Osteoblast (primary cell): ENCODE measurements at regions not wholly inside any gene's neighbourhood (a gene's known extent, or its start where the extent isn't known, plus 50 kb on each side); places are given as distances from the start of the nearest gene placed in this dataset.

Source experiments
- DNase-seq: peaks from one replicate; pipeline ENCODE4 v3.0.0; 2011; ENCODE audit warnings: low spot score, mixed read lengths; ENCODE audit not compliant: insufficient read length; ENCODE audit errors: missing footprints
- H2AFZ ChIP-seq: 2 replicates; pipeline ENCODE4 v1.6.0; 2011; ENCODE audit warnings: mild to moderate bottlenecking, low read length
- H3K27ac ChIP-seq: 2 replicates; pipeline ENCODE4 v1.5.1; 2011; ENCODE audit warnings: mild to moderate bottlenecking, low read depth, low read length, moderate library complexity
- H3K27me3 ChIP-seq: 2 replicates; pipeline ENCODE4 v1.6.0; 2012; ENCODE audit warnings: mild to moderate bottlenecking, control low read depth, inconsistent platforms, low read length, moderate library complexity; ENCODE audit not compliant: insufficient read depth
- H3K36me3 ChIP-seq: 2 replicates; pipeline ENCODE4 v1.5.1; 2011; ENCODE audit warnings: mild to moderate bottlenecking, low read length, control low read depth, moderate library complexity; ENCODE audit not compliant: insufficient read depth
- H3K4me1 ChIP-seq: 2 replicates; pipeline ENCODE4 v1.5.1; 2011; ENCODE audit warnings: mild to moderate bottlenecking, low read length, control low read depth, moderate library complexity; ENCODE audit not compliant: insufficient read depth
- H3K4me2 ChIP-seq: 2 replicates; pipeline ENCODE4 v1.6.0; 2011; ENCODE audit warnings: mild to moderate bottlenecking, low read length; ENCODE audit not compliant: insufficient read depth
- H3K4me3 ChIP-seq: fragments of 200-600 bp; sonication (generic); 3 replicates; pipeline ENCODE4 v1.5.1; 2012; ENCODE audit warnings: mild to moderate bottlenecking, low read length, inconsistent platforms; ENCODE audit not compliant: insufficient read depth
- H3K79me2 ChIP-seq: 2 replicates; pipeline ENCODE4 v1.6.0; 2012; ENCODE audit warnings: mild to moderate bottlenecking, low read length, control low read depth, inconsistent platforms; ENCODE audit not compliant: insufficient read depth
- H3K9me3 ChIP-seq: 2 replicates; pipeline ENCODE4 v1.5.1; 2011; ENCODE audit warnings: low read depth, low read length, control low read depth
- H4K20me1 ChIP-seq: 2 replicates; pipeline ENCODE4 v1.6.0; 2012; ENCODE audit warnings: mild to moderate bottlenecking, low read length, control low read depth; ENCODE audit not compliant: insufficient read depth
- TF ChIP-seq, protein P1 (sequence below): IDR thresholded peaks from 2 replicates; pipeline ENCODE4 v1.5.1; 2011; ENCODE audit warnings: mild to moderate bottlenecking, low read depth, low read length, moderate library complexity; ENCODE audit errors: extremely low read depth

DNA sequence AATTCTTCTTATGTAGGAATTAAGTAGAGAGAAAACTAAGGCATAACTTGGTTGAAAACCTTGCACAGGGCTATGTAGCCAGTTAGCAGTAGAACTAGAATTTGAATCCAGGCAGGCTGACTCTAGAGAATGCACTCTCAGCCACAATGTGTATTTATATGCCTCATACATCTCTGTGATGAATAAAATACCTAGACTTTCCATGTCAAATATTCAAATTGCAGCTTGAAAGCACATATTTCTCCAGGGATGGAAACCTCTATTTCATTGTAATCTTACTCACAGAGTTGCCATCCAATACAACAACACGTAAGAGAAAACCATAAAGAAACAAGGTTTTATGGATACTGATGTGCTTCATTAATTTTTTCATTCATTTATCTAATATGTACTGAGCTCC is 256.0 kb upstream of the FLRT2 start:
- TF ChIP-seq, protein P1, sequence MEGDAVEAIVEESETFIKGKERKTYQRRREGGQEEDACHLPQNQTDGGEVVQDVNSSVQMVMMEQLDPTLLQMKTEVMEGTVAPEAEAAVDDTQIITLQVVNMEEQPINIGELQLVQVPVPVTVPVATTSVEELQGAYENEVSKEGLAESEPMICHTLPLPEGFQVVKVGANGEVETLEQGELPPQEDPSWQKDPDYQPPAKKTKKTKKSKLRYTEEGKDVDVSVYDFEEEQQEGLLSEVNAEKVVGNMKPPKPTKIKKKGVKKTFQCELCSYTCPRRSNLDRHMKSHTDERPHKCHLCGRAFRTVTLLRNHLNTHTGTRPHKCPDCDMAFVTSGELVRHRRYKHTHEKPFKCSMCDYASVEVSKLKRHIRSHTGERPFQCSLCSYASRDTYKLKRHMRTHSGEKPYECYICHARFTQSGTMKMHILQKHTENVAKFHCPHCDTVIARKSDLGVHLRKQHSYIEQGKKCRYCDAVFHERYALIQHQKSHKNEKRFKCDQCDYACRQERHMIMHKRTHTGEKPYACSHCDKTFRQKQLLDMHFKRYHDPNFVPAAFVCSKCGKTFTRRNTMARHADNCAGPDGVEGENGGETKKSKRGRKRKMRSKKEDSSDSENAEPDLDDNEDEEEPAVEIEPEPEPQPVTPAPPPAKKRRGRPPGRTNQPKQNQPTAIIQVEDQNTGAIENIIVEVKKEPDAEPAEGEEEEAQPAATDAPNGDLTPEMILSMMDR = no peak
- no peaks in the 10 kb centered on the region for H3K9me3 ChIP-seq

DNA sequence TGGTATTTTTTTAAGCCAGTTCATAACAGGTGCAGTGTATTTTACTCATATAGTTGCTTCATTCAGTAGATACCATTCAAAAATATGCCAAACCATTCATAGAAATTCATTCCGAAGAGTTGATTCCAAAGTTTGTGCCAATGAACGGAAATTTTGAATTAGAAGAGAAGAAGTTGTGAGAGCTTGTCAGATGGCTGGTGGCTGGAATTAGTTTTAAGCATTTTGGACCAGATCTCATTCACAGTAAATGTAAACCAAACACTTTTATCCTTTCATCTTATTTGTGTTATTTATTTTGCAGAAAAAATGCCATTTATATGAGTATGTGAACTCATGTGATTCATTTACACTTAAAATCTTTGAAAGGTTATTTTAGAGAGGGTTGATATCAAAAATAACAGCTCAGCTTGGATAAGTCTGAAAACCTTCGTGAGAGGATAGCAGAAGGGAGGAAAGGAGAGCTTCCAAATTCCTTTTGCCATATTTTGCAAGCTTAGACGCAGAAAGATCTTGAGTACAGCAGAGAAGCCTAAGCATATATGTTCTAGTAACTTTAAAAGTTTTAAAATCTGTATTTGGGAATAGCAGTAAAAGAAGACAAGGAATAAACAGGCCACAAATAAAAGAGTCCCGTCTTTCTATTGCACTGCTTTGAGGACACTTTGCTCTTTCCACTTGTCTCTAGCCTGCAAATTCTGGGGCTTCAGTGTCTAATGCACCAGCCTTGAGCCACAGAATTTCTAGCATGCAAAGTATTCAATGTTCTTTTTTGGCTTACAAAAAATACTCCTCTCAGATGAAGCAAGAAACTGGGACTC is 253.6 kb upstream of the FLRT2 start:
- H3K4me3 ChIP-seq = no peak overlapping the region
- no peak overlapping the region for H3K27ac ChIP-seq
- H3K9me3 ChIP-seq = no peaks in the 10 kb centered on the region
- H4K20me1 ChIP-seq = no peaks in the 10 kb centered on the region
- DNase-seq = no peak
- no peaks in the 10 kb centered on the region for H3K27me3 ChIP-seq
- no peak overlapping the region for H3K4me2 ChIP-seq
- no peaks in the 10 kb centered on the region for H3K36me3 ChIP-seq
- H2AFZ ChIP-seq = no peak overlapping the region
- TF ChIP-seq, protein P1 = no peak
- H3K4me1 ChIP-seq = no peaks in the 10 kb centered on the region
- no peaks in the 10 kb centered on the region for H3K79me2 ChIP-seq

More for the DNA sequence above, 256.0 kb upstream of the FLRT2 start:
- no peaks in the 10 kb centered on the region for H3K27me3 ChIP-seq
- no peaks in the 10 kb centered on the region for H3K79me2 ChIP-seq
- no peaks in the 10 kb centered on the region for H3K4me1 ChIP-seq
- H3K27ac ChIP-seq = no peak overlapping the region
- no peak for DNase-seq
- no peak overlapping the region for H3K4me2 ChIP-seq
- H3K4me3 ChIP-seq = no peak overlapping the region
- peak overlapping the region; percentile 31 for H2AFZ ChIP-seq
- H4K20me1 ChIP-seq = no peaks in the 10 kb centered on the region
- no peaks in the 10 kb centered on the region for H3K36me3 ChIP-seq

GRCh38 chr14:85276979-85277228 is 253.0 kb upstream of the FLRT2 start:
- Histone ChIP-seq H3K79me2 (no peaks in the 10 kb centered on the region), H4K20me1 (no peaks in the 10 kb centered on the region), H3K9me3 (no peaks in the 10 kb centered on the region), H3K4me1 (no peaks in the 10 kb centered on the region), H2AFZ (no peak overlapping the region), H3K27me3 (no peaks in the 10 kb centered on the region), H3K4me2 (no peak overlapping the region), H3K27ac (no peak overlapping the region), H3K36me3 (no peaks in the 10 kb centered on the region), H3K4me3 (no peak overlapping the region)
- DNase-seq = no peak
- TF ChIP-seq, protein P1 = no peak

GRCh38 chr14:85279407-85279806 is 250.5 kb upstream of the FLRT2 start:
- H3K9me3 ChIP-seq = no peaks in the 10 kb centered on the region
- H2AFZ ChIP-seq = no peak overlapping the region
- H3K36me3 ChIP-seq = no peaks in the 10 kb centered on the region
- TF ChIP-seq, protein P1 = no peak
- no peaks in the 10 kb centered on the region for H3K4me1 ChIP-seq
- H3K27me3 ChIP-seq = no peaks in the 10 kb centered on the region
- H3K27ac ChIP-seq = no peak overlapping the region
- no peaks in the 10 kb centered on the region for H4K20me1 ChIP-seq
- no peak overlapping the region for H3K4me3 ChIP-seq
- H3K4me2 ChIP-seq = no peak overlapping the region
- no peak for DNase-seq
- no peaks in the 10 kb centered on the region for H3K79me2 ChIP-seq
